Body of pancreas (tissue), 4 donors: ENCODE measurements at regions not wholly inside any gene's neighbourhood (a gene's known extent, or its start where the extent isn't known, plus 50 kb on each side); places are given as distances from the start of the nearest gene placed in this dataset.

Experiments used
- ATAC-seq: fragments of 150-250 bp; one replicate; pipeline ENCODE4 v1.9.1; 2016
- DNase-seq, 4 donors: peaks; one replicate each; pipeline ENCODE4 v3.0.0-alpha.2; 2019
- H3K27ac ChIP-seq, 4 donors: fragments of 200-600 bp; sonication (generic); 1 replicate in 3 of 4; 2 replicates in 1 of 4; pipeline versions ENCODE4 v1.5.1 to v1.6.1; 2016 to 2019; ENCODE audit warnings: mild to moderate bottlenecking in 1 of 4, mixed read lengths in 1 of 4, moderate library complexity in 1 of 4
- H3K27me3 ChIP-seq, 2 donors: fragments of 200-600 bp; sonication (generic); one replicate each; pipeline ENCODE4 v1.6.0; 2016; ENCODE audit warnings: mild to moderate bottlenecking in 1 of 2
- H3K36me3 ChIP-seq, 2 donors: fragments of 200-600 bp; sonication (generic); replicated peaks in 1 of 2; 2 replicates each; pipeline ENCODE4 v1.5.1; 2016; ENCODE audit warnings: low read depth in 2 of 2; ENCODE audit not compliant: insufficient read depth in 1 of 2
- H3K4me1 ChIP-seq: fragments of 200-600 bp; sonication (generic); one replicate; pipeline ENCODE4 v1.6.0; 2016
- H3K4me3 ChIP-seq, 2 donors: fragments of 200-600 bp; sonication (generic); 1 replicate in 1 of 2; 2 replicates in 1 of 2; pipeline ENCODE4 v1.5.1; 2016 to 2019
- H3K9me3 ChIP-seq, 3 donors: fragments of 200-600 bp; sonication (generic); 1 replicate in 2 of 3; 2 replicates in 1 of 3; pipeline ENCODE4 v1.5.1; 2016
- POLR2A ChIP-seq, 3 donors: fragments of 450-650 bp; IDR thresholded peaks; one replicate each; pipeline ENCODE4 v1.6.1; 2016; ENCODE audit warnings: antibody characterized with exemption in 3 of 3, mild to moderate bottlenecking in 2 of 3
- WGBS, 2 donors: methylation state at CpG; one replicate each; pipeline ENCODE4 v1.1.5; 2017; 5-methylcytosine and 5-hydroxymethylcytosine counted together
- intact Hi-C: fragments of 100-400 bp; cut with DNase I; formaldehyde crosslinking; loops from one replicate; pipeline ENCODE4 v1.15.1; 2023
- TF ChIP-seq, protein P1 (sequence below), 7 experiments: fragments of 450-650 bp in 4 of 7; fragments of 200-600 bp in 3 of 7; sonication (generic) in 3 of 7; IDR thresholded peaks; one replicate each; pipeline ENCODE4 v1.5.1; 2016 to 2019; ENCODE audit warnings: antibody characterized with exemption in 7 of 7

- H3K36me3 ChIP-seq = no peaks in the 10 kb centered on the region
- no peak for ATAC-seq
- no peaks in the 10 kb centered on the region for H3K27me3 ChIP-seq
- H3K4me3 ChIP-seq = no peak overlapping the region
- 74 to 83% methylated on average over 4 of the region's 4 CpGs for WGBS, 2 donors
- H3K27ac ChIP-seq = no peak overlapping the region
- H3K4me1 ChIP-seq = no peaks in the 10 kb centered on the region
- intact Hi-C loops = no loop called here
- no peaks in the 10 kb centered on the region for H3K9me3 ChIP-seq
- TF ChIP-seq POLR2A (IDR thresholded peaks at IDR 0.05) = no peak
- TF ChIP-seq, protein P1, sequence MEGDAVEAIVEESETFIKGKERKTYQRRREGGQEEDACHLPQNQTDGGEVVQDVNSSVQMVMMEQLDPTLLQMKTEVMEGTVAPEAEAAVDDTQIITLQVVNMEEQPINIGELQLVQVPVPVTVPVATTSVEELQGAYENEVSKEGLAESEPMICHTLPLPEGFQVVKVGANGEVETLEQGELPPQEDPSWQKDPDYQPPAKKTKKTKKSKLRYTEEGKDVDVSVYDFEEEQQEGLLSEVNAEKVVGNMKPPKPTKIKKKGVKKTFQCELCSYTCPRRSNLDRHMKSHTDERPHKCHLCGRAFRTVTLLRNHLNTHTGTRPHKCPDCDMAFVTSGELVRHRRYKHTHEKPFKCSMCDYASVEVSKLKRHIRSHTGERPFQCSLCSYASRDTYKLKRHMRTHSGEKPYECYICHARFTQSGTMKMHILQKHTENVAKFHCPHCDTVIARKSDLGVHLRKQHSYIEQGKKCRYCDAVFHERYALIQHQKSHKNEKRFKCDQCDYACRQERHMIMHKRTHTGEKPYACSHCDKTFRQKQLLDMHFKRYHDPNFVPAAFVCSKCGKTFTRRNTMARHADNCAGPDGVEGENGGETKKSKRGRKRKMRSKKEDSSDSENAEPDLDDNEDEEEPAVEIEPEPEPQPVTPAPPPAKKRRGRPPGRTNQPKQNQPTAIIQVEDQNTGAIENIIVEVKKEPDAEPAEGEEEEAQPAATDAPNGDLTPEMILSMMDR (IDR thresholded peaks at IDR 0.05) = no peak
- DNase-seq = no peak
Measured at GRCh38 chr2:150584081-150584480, 96.6 kb upstream of the RND3 start.

- intact Hi-C loops = no loop called here
- Histone ChIP-seq H3K27me3 (no peaks in the 10 kb centered on the region), H3K9me3 (no peaks in the 10 kb centered on the region), H3K4me3 (no peak overlapping the region), H3K36me3 (no peaks in the 10 kb centered on the region), H3K4me1 (no peaks in the 10 kb centered on the region), H3K27ac (no peak overlapping the region)
- ATAC-seq = no peak
- WGBS, 2 donors = 42 to 58% methylated on average over 5 of the region's 5 CpGs
- DNase-seq = no peak
- TF ChIP-seq POLR2A (IDR thresholded peaks at IDR 0.05) = no peak
- TF ChIP-seq, protein P1 (IDR thresholded peaks at IDR 0.05) = no peak
Measured at GRCh38 chr2:150581717-150582472, 94.4 kb upstream of the RND3 start.

DNA sequence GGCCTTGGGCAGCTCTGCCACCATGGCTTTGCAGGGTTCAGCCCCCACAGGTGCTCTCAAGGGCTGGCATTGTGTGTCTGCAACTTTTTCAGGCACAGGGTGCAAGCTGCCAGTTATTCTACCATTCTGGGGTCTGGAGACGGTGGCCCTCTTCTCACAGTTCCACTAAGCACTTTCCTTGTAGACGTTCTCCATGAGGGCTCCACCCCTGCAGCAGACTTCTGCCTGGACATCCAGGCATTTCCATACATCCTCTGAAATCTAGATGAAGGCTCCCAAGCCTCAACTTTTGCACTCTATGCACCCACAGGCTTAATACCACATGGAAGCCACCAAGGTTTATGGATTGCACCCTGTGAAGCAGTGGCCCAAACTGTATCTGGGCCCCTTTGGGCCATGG is 91.0 kb upstream of the RND3 start:
- Histone ChIP-seq H3K4me3 (no peak overlapping the region), H3K27me3 (no peaks in the 10 kb centered on the region), H3K4me1 (no peaks in the 10 kb centered on the region), H3K27ac (no peak overlapping the region), H3K36me3 (no peaks in the 10 kb centered on the region), H3K9me3 (no peaks in the 10 kb centered on the region)
- WGBS, 2 donors = 64 to 87% methylated on average over 2 of the region's 2 CpGs
- intact Hi-C loops = no loop called here
- TF ChIP-seq POLR2A (IDR thresholded peaks at IDR 0.05) = no peak
- TF ChIP-seq, protein P1 (IDR thresholded peaks at IDR 0.05) = no peak
- DNase-seq (no peak), ATAC-seq (no peak)

DNA sequence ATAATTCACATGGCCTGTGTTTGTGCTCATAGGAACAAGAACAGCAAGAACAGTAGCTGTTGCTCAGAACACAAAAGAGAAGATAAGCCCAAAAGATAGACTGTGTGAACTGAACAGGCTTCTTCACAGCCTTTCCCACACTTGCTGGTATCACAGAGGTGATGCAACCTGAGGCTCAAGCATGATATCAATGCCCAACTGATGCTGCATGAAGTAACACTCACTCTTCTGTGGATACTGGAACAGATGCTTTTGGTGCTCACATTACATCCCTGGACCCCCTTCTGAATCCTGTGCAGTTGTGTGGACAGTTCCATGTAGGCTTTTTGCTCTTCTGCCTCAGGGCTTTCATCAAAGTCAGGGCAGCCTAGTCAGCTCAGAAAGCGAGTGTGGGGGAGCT is 88.4 kb upstream of the RND3 start:
- 50 to 72% methylated on average over 1 of the region's 1 CpG for WGBS, 2 donors
- ATAC-seq = no peak

More for the DNA sequence above, 88.4 kb upstream of the RND3 start:
- TF ChIP-seq, protein P1 (IDR thresholded peaks at IDR 0.05) = no peak
- TF ChIP-seq POLR2A (IDR thresholded peaks at IDR 0.05) = no peak
- H3K4me3 ChIP-seq = no peak overlapping the region
- intact Hi-C loops = no loop called here
- no peak for DNase-seq
- H3K27me3 ChIP-seq = no peaks in the 10 kb centered on the region
- no peaks in the 10 kb centered on the region for H3K36me3 ChIP-seq
- no peaks in the 10 kb centered on the region for H3K4me1 ChIP-seq
- H3K9me3 ChIP-seq = no peaks in the 10 kb centered on the region
- H3K27ac ChIP-seq = no peak overlapping the region
